HPDE6-E6E7 (cell line): ENCODE measurements at regions not wholly inside any gene's neighbourhood (a gene's known extent, or its start where the extent isn't known, plus 50 kb on each side); places are given as distances from the start of the nearest gene placed in this dataset.

ENCODE experiments used
- DNase-seq: peaks from one replicate; pipeline ENCODE4 v3.0.0; 2011; ENCODE audit warnings: missing footprints; ENCODE audit errors: extremely low spot score

- no peak for DNase-seq
Measured at GRCh38 chr20:62545271-62545670, 69.5 kb upstream of the GATA5 start.

GRCh38 chr20:62545901-62546525 lies 70.2 kb upstream of the GATA5 start:
- no peak for DNase-seq

GRCh38 chr20:62546606-62547005 lies 70.8 kb upstream of the GATA5 start:
- no peak for DNase-seq

- no peak for DNase-seq
Measured at GRCh38 chr20:62547364-62547763, 71.6 kb upstream of the GATA5 start.

- DNase-seq, result no peak
Measured at GRCh38 chr20:62548471-62548870, 72.7 kb upstream of the GATA5 start.

GRCh38 chr20:62549029-62549428 lies 73.2 kb upstream of the GATA5 start:
- no peak for DNase-seq

- no peak for DNase-seq
Measured at GRCh38 chr20:62549499-62550086, 73.8 kb upstream of the GATA5 start.

- DNase-seq, result no peak
Measured at GRCh38 chr20:62550087-62550632, 74.4 kb upstream of the GATA5 start.

- no peak for DNase-seq
Measured at GRCh38 chr20:62551407-62552323, 75.9 kb upstream of the GATA5 start.

- DNase-seq, result no peak
Measured at GRCh38 chr20:62552613-62553012, 76.8 kb upstream of the GATA5 start.

- DNase-seq, result no peak
Measured at GRCh38 chr20:62553136-62553837, 77.5 kb upstream of the GATA5 start.

- no peak for DNase-seq
Measured at GRCh38 chr20:62553838-62554161, 78.0 kb upstream of the GATA5 start.

GRCh38 chr20:62554214-62554897 lies 78.6 kb upstream of the GATA5 start:
- DNase-seq, result no peak

- no peak for DNase-seq
Measured at GRCh38 chr20:62554898-62555641, 79.3 kb upstream of the GATA5 start.

GRCh38 chr20:62555642-62556420 lies 80.0 kb upstream of the GATA5 start:
- DNase-seq, result no peak

GRCh38 chr20:62557462-62557861 lies 81.7 kb upstream of the GATA5 start:
- DNase-seq, result no peak

GRCh38 chr20:62557999-62558408 lies 82.2 kb upstream of the GATA5 start:
- no peak for DNase-seq

GRCh38 chr20:62558779-62559178 lies 83.0 kb upstream of the GATA5 start:
- no peak for DNase-seq

- DNase-seq, result no peak
Measured at GRCh38 chr20:62560162-62560561, 82.1 kb upstream of the SLCO4A1 start.

- DNase-seq, result no peak
Measured at GRCh38 chr20:62561182-62561581, 81.1 kb upstream of the SLCO4A1 start.
